ENCODE measurements at regions not wholly inside any gene's neighbourhood (a gene's known extent, or its start where the extent isn't known, plus 50 kb on each side); places are given as distances from the start of the nearest gene placed in this dataset.
A peak's percentile ranks its signal among the peaks of the same experiment; 100 is the strongest.
"Not testable (repeated sequence)": the region's sequence is repeated elsewhere in the genome, so short reads cannot be mapped to it uniquely, and the experiment has no call there.

DNA sequence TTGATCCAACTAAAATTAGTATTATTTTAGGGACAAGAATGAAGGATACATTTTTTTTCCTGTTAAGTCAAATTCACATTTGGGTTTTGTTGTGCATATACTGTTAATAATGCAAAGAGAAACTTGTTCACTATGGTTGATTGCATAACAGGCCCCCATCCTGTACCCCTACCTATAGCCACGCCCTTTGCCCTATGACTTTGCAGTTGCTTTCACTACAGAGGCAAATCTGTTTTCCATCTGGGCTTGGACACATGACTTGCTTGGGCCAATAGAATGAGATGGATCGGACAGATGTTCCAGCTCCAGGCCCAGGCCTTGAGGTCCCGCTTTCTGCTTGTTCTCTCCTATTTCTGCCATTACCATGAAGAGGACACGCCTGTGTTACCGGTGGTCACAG lies 278.5 kb upstream of the HNRNPA3 start:
- H3K4me3 ChIP-seq (ENCODE audit: low read length) = no peak overlapping the region
- TF ChIP-seq ZNF274 (IDR thresholded peaks at IDR 0.05; ENCODE audit: low read depth, low read length) = no peak

DNA sequence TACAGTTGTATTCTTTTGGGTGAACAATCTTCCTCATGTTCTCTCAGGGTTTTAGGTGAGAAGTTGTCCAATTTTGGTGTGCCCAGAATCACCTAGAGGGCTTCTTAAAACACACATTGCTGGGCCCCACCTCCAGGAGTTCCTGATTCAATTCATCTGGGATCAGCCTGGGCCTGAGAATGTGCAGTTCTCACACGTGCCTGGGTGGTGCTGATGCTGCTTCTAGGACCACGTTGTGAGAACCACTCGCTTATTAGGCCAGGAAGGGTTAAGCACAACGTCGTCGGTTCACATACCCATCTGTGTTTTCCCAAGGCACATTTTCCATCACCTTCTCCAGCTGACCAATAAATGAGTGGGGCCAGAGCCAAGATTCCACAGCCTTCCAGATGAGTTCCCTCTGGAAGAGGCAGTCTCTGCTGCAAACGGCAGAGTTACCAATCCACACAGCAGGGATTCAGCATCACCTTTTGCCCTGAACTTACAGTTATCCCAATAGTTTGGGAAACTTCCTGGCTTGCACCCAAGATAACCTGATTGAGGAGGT lies 277.7 kb upstream of the HNRNPA3 start:
- no peak for TF ChIP-seq ZNF274 (IDR thresholded peaks at IDR 0.05; ENCODE audit: low read depth, low read length)
- no peak overlapping the region; the same call in 1 of the 2 replicates for H3K4me3 ChIP-seq (ENCODE audit: low read length)

DNA sequence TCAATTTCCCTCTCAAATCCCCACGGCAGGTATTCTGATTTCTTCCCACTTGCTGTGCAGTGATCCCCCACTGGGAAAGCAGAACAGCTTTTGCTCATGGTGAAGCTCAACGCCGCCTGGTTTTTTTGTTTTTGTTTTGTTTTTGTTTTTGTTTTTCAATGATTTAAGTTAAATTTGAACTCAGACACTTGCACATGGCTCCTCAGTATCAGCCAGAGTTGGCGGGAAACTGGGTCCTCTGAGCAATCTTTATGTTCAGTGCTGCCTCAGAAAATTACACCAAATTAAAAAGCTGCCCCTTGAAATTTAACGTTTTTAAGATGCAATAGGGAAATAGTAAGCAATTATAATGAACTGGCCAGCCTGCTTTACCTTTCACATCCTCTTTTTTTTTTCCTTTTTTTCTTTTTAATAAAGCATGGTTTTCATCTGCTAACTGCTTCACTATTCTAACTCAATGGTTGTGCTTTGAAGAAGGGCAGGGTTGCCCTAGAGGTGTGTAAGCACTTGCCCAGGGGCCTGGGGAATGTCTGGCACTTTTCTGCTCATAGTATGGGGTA lies 277.0 kb upstream of the HNRNPA3 start:
- peak overlapping the region; percentile 20; the same call in 1 of the 2 replicates for H3K4me3 ChIP-seq (ENCODE audit: low read length)
- no peak for TF ChIP-seq ZNF274 (IDR thresholded peaks at IDR 0.05; ENCODE audit: low read depth, low read length)

DNA sequence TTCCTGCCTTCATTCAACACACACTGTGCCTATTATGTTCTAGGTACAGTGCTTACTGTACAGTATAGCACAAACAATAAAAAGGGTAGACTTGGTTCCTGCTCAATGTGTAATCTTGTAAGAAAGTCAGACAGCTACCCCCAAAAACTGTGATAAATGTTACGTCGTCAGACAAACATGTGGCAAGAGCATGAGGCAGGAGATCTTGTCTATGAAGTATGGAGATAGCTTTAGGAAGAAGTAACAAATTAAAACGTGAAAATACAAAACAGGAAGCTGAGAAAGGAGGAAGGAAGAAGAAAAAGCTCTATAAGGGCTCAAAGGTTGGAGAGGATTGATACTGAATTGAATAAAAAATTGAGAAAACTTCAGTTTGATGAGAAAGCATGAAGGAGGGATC lies 276.2 kb upstream of the HNRNPA3 start:
- TF ChIP-seq ZNF274 (IDR thresholded peaks at IDR 0.05; ENCODE audit: low read depth, low read length) = no peak
- H3K4me3 ChIP-seq (ENCODE audit: low read length) = no peak overlapping the region

DNA sequence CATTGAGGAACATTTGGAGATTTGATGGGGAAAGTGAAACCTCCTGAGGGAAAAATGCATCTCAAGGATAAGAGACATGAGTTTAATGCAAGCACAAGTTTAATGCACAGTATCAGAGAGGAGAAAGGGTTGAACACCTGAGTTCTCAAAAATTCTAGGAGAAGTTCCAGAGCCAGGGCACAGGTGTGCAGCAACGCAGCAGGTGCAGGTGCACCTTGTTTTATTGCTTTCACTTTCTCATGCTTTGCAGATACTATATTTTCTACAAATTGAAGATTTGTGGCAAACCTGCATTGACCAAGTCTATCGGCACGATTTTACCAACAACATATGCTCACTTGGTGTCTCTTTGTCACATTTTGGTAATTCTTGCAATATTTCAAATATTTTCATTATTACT lies 267.6 kb upstream of the HNRNPA3 start:
- no peak for TF ChIP-seq ZNF274 (IDR thresholded peaks at IDR 0.05; ENCODE audit: low read depth, low read length)
- no peak overlapping the region for H3K4me3 ChIP-seq (ENCODE audit: low read length)

DNA sequence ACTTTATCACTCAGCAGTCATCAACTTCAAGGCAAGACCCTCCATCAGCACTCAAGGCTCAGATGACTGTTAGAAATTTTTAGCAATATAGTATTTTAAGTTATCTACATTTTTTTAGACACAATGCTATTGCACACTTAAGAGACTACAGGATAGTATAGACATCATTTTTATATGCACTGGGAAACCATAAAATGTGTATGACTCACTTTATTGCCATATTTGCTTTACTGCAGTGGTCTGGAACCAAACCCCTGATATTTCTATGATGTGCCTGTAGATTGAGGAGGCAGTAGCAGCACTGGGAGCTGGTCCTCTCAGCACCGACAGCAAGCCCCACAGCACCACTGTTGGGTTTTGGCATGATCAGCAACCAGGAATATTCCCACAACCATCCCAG lies 264.8 kb upstream of the HNRNPA3 start:
- TF ChIP-seq ZNF274 (IDR thresholded peaks at IDR 0.05; ENCODE audit: low read depth, low read length) = no peak
- H3K4me3 ChIP-seq (ENCODE audit: low read length) = no peak overlapping the region

DNA sequence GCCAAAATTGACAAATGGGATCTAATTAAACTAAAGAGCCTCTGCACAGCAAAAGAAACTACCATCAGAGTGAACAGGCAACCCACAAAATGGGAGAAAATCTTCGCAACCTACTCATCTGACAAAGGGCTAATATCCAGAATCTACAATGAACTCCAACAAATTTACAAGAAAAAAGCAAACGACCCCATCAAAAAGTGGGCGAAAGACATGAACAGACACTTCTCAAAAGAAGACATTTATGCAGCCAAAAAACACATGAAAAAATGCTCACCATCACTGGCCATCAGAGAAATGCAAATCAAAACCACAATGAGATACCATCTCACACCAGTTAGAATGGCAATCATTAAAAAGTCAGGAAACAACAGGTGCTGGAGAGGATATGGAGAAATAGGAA lies 261.4 kb upstream of the HNRNPA3 start:
- H3K4me3 ChIP-seq (ENCODE audit: low read length) = not testable (repeated sequence)

DNA sequence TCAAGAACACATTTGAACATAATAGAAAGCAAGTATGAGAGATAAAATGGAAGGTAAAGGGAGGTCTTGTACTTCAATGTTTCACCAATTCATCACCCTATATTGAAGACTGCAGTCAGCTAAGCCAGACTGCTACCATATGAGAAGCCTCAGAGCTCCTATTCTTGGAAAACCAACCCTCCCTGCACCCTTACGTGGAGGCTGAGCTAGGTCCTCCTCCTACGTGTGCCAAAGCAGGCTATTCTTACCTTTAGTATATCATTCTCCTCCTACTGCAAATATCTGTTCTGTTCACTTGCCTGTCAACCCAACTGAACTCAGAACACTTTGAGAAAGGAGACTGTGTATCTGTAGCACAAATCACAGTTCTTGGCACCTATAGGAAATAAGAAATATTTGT lies 255.8 kb upstream of the HNRNPA3 start:
- no peak for TF ChIP-seq ZNF274 (IDR thresholded peaks at IDR 0.05; ENCODE audit: low read depth, low read length)
- H3K4me3 ChIP-seq (ENCODE audit: low read length) = no peak overlapping the region

DNA sequence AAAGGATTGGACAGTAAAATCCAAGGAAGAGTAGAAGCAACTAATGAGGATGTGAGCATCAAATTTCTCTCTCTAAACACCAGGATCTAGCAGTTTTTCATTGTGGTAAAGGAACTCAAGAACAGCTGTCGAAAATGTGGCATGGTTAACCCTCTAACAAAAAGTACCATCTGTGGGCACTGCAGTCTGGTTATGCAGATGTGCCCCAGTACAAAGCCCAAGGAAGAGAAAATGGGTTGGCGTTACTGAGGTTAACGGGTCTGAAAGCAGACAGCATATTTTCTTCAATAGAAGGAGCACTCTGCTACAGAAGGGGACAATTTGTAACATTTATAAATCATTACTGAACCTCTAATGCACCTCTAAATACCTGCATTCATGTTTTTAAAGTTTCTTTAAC lies 253.0 kb upstream of the HNRNPA3 start:
- TF ChIP-seq ZNF274 (IDR thresholded peaks at IDR 0.05; ENCODE audit: low read depth, low read length) = no peak
- H3K4me3 ChIP-seq (ENCODE audit: low read length) = no peak overlapping the region

DNA sequence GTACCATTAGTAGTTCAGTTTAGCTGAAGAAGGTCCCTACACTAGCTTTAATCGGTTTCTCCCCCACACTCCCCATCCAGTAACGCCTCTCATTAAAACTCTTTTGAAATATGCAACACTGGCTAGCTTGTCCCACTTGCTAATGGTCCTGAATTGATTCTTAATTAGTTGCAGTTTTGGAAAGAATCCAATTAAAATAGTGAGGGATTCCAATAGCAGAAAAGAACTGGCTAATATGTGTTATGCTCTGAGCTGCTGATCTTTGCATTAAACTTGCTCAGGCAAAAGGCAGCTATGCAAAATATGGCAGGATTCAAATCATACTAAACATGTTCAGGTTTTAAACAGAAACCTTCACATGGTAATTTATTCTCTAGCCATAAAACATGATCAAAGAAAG lies 252.5 kb upstream of the HNRNPA3 start:
- no peak for TF ChIP-seq ZNF274 (IDR thresholded peaks at IDR 0.05; ENCODE audit: low read depth, low read length)
- H3K4me3 ChIP-seq (ENCODE audit: low read length) = no peak overlapping the region

DNA sequence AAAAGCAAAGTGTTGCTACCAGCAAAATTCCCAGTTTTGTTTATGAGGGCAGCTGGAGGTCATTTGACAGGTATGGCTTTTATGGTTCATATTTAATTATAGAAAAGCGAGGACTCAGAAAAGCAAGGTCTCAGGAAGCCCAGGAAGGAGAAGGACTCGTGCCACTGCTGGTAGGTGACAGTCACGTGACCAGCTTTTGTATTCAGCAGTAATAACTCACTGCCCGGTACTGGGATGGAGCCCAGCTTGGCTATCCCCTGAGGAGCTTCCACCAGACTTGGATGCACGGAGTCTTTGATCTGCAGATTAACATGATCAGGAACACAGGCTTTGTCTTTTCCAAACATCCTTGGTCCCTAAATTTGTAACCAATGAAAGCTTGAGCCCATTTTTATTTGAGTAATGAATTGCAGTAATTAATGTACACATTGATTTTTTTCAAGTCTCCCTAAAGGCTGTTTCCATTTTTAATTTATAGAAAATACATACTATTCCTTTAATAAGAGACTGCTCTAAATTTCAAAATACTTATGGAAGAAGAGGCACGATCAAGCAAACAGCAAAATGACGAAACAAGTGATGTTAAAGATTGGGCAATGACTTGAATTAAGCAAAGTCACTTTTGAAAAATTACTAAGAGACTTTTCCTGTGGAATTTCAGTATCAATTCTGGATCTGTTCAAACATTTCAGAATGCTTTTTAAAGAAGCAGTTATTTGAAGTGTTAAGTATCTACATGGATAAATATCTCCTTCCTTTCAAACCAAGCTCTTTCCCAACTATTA lies 251.7 kb upstream of the HNRNPA3 start:
- H3K4me3 ChIP-seq (ENCODE audit: low read length) = no peak overlapping the region
- no peak for TF ChIP-seq ZNF274 (IDR thresholded peaks at IDR 0.05; ENCODE audit: low read depth, low read length)

DNA sequence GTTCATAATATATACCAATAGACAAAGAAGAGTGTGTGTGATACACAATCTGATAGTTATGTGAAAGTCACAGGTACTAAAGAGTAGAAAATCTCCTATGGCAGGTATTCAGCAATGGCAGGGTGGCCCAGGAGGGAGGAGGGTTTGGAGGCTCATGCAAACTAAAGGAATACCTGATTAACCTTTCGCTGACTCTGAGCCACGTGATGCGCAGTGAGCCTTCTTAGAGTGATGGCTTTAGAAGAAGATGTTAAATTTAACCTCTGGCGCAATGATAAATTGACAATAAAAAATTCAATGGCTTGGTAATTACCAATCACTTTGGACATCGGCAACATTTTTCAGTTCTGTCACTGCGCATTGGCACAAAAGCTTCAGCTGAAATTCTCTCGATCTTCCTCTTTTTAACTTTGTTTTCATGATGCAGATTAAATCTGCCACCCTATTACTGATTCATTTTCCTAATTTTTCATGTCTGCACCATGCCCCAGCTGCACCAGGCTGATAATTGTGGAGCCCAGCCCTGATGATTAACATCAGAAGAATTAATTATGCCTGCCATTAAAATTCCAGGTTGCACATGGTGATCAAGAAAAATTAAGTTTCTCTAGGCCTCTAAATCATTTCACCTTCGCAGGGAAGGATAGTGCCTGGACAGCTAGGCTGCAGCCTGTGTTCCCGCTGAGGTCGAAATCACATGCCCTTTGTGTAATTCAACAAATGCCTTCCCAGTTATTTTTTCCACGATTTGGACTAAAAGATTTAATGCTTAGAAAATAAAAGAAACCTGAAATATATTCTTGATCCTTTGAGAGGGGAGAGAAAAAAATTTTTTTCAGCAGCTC lies 250.6 kb upstream of the HNRNPA3 start:
- no peak for TF ChIP-seq ZNF274 (IDR thresholded peaks at IDR 0.05; ENCODE audit: low read depth, low read length)
- no peak overlapping the region for H3K4me3 ChIP-seq (ENCODE audit: low read length)

DNA sequence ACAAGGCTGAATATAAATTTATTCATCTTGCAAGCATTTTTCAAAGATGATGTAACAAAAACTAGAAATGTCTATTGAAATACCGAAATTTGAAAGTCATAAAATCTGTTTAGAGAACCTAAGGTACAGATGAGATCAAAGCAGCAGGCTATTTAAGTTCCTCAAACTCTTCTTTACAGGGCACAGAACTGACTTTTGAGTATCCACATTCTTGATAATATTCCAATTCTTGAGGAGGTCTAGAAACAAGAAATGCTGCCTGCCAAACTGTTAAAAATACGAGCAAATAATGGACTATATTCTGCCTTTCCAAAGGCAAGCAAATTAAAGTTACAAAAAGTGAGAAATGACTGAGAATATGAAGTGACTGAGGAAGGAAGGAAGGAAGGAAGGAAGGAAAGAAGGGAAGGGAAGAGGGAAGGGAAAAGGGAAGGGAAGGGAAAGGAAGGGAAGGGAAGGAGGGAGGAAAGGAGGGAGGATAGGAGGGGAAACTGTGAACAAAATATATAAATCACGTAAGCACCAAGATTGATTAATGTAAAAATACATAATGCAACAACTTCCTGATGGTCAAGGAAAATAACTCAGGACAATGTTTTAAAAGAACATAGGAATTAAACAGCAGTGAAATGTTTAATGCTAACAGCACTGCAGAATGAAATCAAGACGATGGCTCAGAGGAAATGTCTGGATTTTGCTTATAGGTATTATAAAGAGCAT lies 248.9 kb upstream of the HNRNPA3 start:
- no peak for TF ChIP-seq ZNF274 (IDR thresholded peaks at IDR 0.05; ENCODE audit: low read depth, low read length)
- H3K4me3 ChIP-seq (ENCODE audit: low read length) = no peak overlapping the region

DNA sequence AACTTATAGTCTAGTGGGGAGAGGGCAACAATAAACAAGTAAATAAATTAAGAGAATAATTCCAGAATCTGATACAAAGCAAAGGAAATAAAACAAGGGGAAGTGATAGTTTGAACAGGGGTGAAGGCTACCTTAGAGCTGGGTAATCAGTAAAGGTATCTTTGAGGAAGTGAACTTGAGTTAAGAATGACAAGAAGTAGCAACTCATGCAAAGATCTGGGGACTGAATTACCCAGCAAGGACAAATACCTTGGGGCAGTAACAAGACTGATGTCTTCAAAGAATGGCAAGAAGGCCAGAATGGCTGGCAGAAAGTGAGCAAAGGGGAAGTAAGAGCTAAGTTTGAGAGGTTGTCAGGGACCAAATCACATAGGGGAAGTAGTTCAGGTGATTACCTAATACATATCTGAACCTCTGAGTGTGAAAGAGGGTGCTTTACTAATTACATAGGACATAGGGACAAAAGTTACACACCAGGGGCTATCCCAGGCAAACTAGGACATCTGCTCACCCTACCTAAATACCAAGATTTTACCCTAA lies 244.6 kb upstream of the HNRNPA3 start:
- no peak for TF ChIP-seq ZNF274 (IDR thresholded peaks at IDR 0.05; ENCODE audit: low read depth, low read length)
- no peak overlapping the region for H3K4me3 ChIP-seq (ENCODE audit: low read length)

Data from GM08714 (cell line).